Small intestine (tissue), 7 donors: ENCODE measurements at regions not wholly inside any gene's neighbourhood (a gene's known extent, or its start where the extent isn't known, plus 50 kb on each side); places are given as distances from the start of the nearest gene placed in this dataset.

Source experiments
- DNase-seq, 2 donors: peaks; one replicate each; pipeline versions ENCODE4 v3.0.0 to v3.0.0-alpha.2; 2013
- FAIRE-seq: peaks from 2 replicates; lab custom pipeline; 2012; peaks lifted over from hg19 to GRCh38; lab: Jason Lieb, UNC
- H3K27ac ChIP-seq, 3 donors: one replicate each; pipeline ENCODE4 v1.5.1; 2013; ENCODE audit warnings: low read length in 2 of 3, mild to moderate bottlenecking in 2 of 3, control low read depth in 1 of 3, inconsistent platforms in 1 of 3, low read depth in 1 of 3, moderate library complexity in 1 of 3
- H3K27me3 ChIP-seq, 3 donors: one replicate each; pipeline ENCODE4 v1.6.1; 2013; ENCODE audit warnings: low read length in 3 of 3, inconsistent platforms in 1 of 3; ENCODE audit not compliant: control insufficient read depth in 3 of 3, insufficient read depth in 3 of 3
- H3K36me3 ChIP-seq, 3 donors: one replicate each; pipeline ENCODE4 v1.6.1; 2013; ENCODE audit warnings: low read length in 3 of 3, inconsistent platforms in 1 of 3, low read depth in 1 of 3, mild to moderate bottlenecking in 1 of 3, moderate library complexity in 1 of 3; ENCODE audit not compliant: control insufficient read depth in 3 of 3, insufficient read depth in 2 of 3
- H3K4me1 ChIP-seq, 3 donors: one replicate each; pipeline ENCODE4 v1.6.1; 2013; ENCODE audit warnings: low read length in 2 of 3, inconsistent platforms in 1 of 3, low read depth in 1 of 3, mild to moderate bottlenecking in 1 of 3, moderate library complexity in 1 of 3; ENCODE audit not compliant: control insufficient read depth in 3 of 3, insufficient read depth in 2 of 3
- H3K4me3 ChIP-seq, 3 donors: one replicate each; pipeline ENCODE4 v1.5.1; 2013; ENCODE audit warnings: low read length in 3 of 3, control low read depth in 1 of 3, inconsistent platforms in 1 of 3, low read depth in 1 of 3, mild to moderate bottlenecking in 1 of 3, moderate library complexity in 1 of 3
- H3K9me3 ChIP-seq, 2 donors: one replicate each; pipeline ENCODE4 v1.6.1; 2013; ENCODE audit warnings: low read depth in 1 of 2, low read length in 1 of 2; ENCODE audit not compliant: control insufficient read depth in 2 of 2, insufficient read depth in 1 of 2
- WGBS, 3 donors: extraction: QIAGEN DNeasy Blood & Tissue Kit; methylation state at CpG; one replicate each; pipeline ENCODE4 v1.1.7; 2013; 5-methylcytosine and 5-hydroxymethylcytosine counted together
- donor health status: healthy with polysubstance abuse.
- donor health status: control.
- donor health status: control.
- donor health status: Bipolar disorder and iron deficiency.
- donor health status: healthy.

- no peaks in the 10 kb centered on the region for H3K36me3 ChIP-seq
- H3K9me3 ChIP-seq = no peaks in the 10 kb centered on the region
- H3K27me3 ChIP-seq = no peaks in the 10 kb centered on the region
- H3K4me3 ChIP-seq = no peak overlapping the region
- DNase-seq (no peak), FAIRE-seq (no peak)
- H3K27ac ChIP-seq = no peak overlapping the region
- no peaks in the 10 kb centered on the region for H3K4me1 ChIP-seq
- WGBS, 3 donors = 85 to 91% (median 89%) methylated on average over 4 of the region's 4 CpGs
Measured at GRCh38 chr6:66717801-66718200, 1010.8 kb upstream of the EYS start.

- H3K4me1 ChIP-seq = no peaks in the 10 kb centered on the region
- no peak overlapping the region for H3K27ac ChIP-seq
- no peaks in the 10 kb centered on the region for H3K27me3 ChIP-seq
- no peak overlapping the region for H3K4me3 ChIP-seq
- H3K9me3 ChIP-seq = peaks cover 0 to 10% of the 10 kb centered on the region in 2 donors
- DNase-seq (no peak), FAIRE-seq (no peak)
- 68 to 74% (median 70%) methylated on average over 1 of the region's 1 CpG for WGBS, 3 donors
- H3K36me3 ChIP-seq = no peaks in the 10 kb centered on the region
Measured at GRCh38 chr6:66699385-66699784, 992.4 kb upstream of the EYS start.

- DNase-seq = no peak
- H3K27me3 ChIP-seq = no peaks in the 10 kb centered on the region
- no peaks in the 10 kb centered on the region for H3K4me1 ChIP-seq
- no peak overlapping the region for H3K27ac ChIP-seq
- 91 to 95% (median 94%) methylated on average over 4 of the region's 4 CpGs for WGBS, 3 donors
- FAIRE-seq = no peak
- no peaks in the 10 kb centered on the region for H3K36me3 ChIP-seq
- no peaks in the 10 kb centered on the region for H3K9me3 ChIP-seq
- no peak overlapping the region for H3K4me3 ChIP-seq
Measured at GRCh38 chr6:66689608-66690007, 982.6 kb upstream of the EYS start.

GRCh38 chr6:66687611-66688140, 980.6 kb upstream of the EYS start:
- H3K4me3 ChIP-seq = no peak overlapping the region

DNA sequence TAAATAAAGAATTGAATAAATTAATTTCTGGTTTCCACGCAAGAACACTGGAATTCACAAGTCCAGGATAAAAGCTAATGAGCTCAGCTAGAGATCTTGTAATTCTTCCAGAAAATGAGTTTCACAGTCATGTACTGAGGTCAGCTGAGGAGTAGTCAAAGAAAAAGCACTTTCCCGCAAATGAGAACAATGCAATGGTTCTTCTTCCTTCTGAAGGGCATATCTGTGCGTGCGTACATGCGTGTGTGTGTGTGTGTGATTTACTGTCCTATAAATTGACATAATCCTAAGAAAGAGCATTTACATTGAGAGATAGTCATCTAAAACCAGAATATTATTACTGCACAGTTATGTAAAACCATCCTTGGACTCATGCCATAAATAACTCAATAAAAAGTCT, 968.9 kb upstream of the EYS start:
- no peaks in the 10 kb centered on the region for H3K4me1 ChIP-seq
- H3K36me3 ChIP-seq = no peaks in the 10 kb centered on the region
- DNase-seq (no peak), FAIRE-seq (no peak)
- no peak overlapping the region for H3K4me3 ChIP-seq
- H3K9me3 ChIP-seq = no peaks in the 10 kb centered on the region
- 78 to 84% (median 84%) methylated on average over 5 of the region's 5 CpGs for WGBS, 3 donors
- H3K27me3 ChIP-seq = no peaks in the 10 kb centered on the region
- no peak overlapping the region for H3K27ac ChIP-seq

More at GRCh38 chr6:66687611-66688140, 980.6 kb upstream of the EYS start:
- Histone ChIP-seq H3K9me3 (peaks cover 0 to 3% of the 10 kb centered on the region in 2 donors), H3K36me3 (no peaks in the 10 kb centered on the region), H3K27me3 (no peaks in the 10 kb centered on the region), H3K27ac (no peak overlapping the region), H3K4me1 (no peaks in the 10 kb centered on the region)
- FAIRE-seq = no peak
- 22 to 46% (median 38%) methylated on average over 3 of the region's 3 CpGs for WGBS, 3 donors
- DNase-seq = no peak

DNA sequence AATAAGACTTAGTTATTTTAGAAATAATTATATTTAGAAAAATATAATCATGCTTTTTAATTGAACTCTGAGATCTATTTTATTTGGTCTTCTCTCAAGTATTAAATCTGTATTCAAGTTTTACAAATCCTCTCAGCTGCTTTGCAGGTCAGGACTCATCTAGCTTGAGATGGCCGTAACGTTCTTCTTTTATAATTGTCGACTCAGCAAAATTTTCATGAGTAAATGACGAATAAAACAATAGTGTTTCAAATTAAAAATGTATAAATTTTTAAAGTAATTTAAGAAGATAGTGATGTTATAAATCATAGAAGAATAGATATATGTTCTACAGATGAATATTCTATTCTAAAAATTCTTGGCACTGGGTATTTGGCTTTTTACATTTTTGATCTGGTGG, 957.1 kb upstream of the EYS start:
- 91 to 93% (median 91%) methylated on average over 4 of the region's 4 CpGs for WGBS, 3 donors
- Histone ChIP-seq H3K27ac (no peak overlapping the region), H3K4me1 (no peaks in the 10 kb centered on the region), H3K36me3 (no peaks in the 10 kb centered on the region), H3K27me3 (no peaks in the 10 kb centered on the region), H3K9me3 (no peaks in the 10 kb centered on the region), H3K4me3 (no peak overlapping the region)
- no peak for DNase-seq
- FAIRE-seq = no peak

DNA sequence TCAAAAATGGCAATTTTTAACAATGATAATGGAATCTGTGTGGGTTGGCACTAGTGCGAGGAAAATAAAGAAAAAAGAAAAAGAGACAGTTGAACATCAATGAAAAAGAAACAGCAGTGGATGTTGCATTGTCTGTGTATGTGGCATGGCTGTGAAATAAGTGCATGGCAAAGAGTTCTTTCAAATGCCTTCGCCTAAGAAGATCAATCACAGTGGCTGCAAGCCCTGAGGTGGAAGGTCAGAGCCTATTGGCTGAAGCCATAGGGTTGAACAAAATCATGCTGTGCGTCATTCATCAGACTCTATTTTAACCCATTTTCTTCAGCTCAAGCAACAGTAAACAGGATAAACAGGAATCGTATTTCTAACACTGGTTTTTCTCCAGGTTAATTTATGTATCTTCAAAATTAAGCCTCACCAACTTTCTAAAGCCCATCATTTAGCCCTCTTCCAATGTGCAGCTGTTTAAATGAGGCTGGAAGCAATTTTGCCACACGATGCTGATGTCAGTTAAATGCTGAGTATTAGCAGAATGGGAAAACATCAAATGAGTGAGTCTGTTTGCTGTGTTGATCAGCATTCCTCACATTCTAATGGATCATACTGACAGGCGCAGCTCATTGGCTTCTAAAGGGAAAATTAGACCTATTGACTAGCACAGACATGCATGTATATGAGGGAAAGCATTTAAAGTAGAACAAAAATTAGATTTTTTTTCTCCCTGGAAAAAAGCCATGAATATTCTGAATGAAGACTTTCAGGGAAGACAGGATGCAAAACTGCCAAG, 955.9 kb upstream of the EYS start:
- Histone ChIP-seq H3K4me3 (no peak overlapping the region), H3K27ac (no peak overlapping the region), H3K9me3 (no peaks in the 10 kb centered on the region), H3K4me1 (no peaks in the 10 kb centered on the region), H3K36me3 (no peaks in the 10 kb centered on the region), H3K27me3 (no peaks in the 10 kb centered on the region)
- FAIRE-seq = no peak
- DNase-seq = no peak
- WGBS, 3 donors = 59 to 69% (median 61%) methylated on average over 6 of the region's 6 CpGs

DNA sequence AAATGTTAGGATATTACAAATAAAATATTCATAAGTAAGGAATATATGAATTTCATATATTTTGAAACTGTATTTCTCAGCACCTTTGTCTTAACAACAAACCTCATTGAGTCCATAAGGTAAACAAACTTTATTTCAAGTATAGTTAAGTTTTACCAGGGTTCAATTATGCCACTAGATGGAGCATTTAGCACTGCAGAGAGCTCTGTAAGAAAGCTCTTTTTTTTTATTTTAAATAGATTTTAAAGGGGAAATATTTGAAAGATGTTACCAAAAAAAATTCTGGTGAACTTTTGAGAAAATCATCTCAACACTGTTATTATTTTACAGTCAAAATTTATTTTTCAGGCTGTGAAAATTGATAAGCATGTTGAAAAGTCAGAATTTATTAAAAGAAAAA, 955.2 kb upstream of the EYS start:
- no peak for DNase-seq

More for the DNA sequence above, 955.2 kb upstream of the EYS start:
- FAIRE-seq = no peak
- Histone ChIP-seq H3K27me3 (no peaks in the 10 kb centered on the region), H3K36me3 (no peaks in the 10 kb centered on the region), H3K9me3 (no peaks in the 10 kb centered on the region), H3K27ac (no peak overlapping the region), H3K4me1 (no peaks in the 10 kb centered on the region), H3K4me3 (no peak overlapping the region)
